MM.1S (cell line): ENCODE measurements at regions not wholly inside any gene's neighbourhood (a gene's known extent, or its start where the extent isn't known, plus 50 kb on each side); places are given as distances from the start of the nearest gene placed in this dataset.

Experiments
- DNase-seq: peaks from one replicate; pipeline ENCODE4 v3.0.0-alpha.2; 2015
- H2AFZ ChIP-seq: fragments of 300-600 bp; sonication (generic); 2 replicates; pipeline ENCODE4 v1.6.0; 2016; ENCODE audit warnings: antibody characterized with exemption, low read length
- H3F3A ChIP-seq: fragments of 300-600 bp; sonication (generic); 2 replicates; pipeline ENCODE4 v1.6.1; 2016; ENCODE audit warnings: mild to moderate bottlenecking, antibody characterized with exemption, low read length, moderate library complexity, mixed read lengths; ENCODE audit not compliant: insufficient read depth
- H3K27ac ChIP-seq: fragments of 300-600 bp; sonication (generic); 2 replicates; pipeline ENCODE4 v1.5.1; 2016; ENCODE audit warnings: mild to moderate bottlenecking, low read length
- H3K27me3 ChIP-seq: fragments of 300-600 bp; sonication (generic); replicated peaks from 2 replicates; pipeline ENCODE4 v1.6.0; 2016; ENCODE audit warnings: low read length; ENCODE audit not compliant: insufficient read depth
- H3K36me3 ChIP-seq: fragments of 300-600 bp; sonication (generic); replicated peaks from 2 replicates; pipeline ENCODE4 v1.6.1; 2016; ENCODE audit warnings: mild to moderate bottlenecking, low read length, mixed read lengths; ENCODE audit not compliant: insufficient read depth
- H3K4me1 ChIP-seq: fragments of 300-600 bp; sonication (generic); 2 replicates; pipeline ENCODE4 v1.6.1; 2016; ENCODE audit warnings: low read length, mixed read lengths
- H3K4me2 ChIP-seq: fragments of 300-600 bp; sonication (generic); 2 replicates; pipeline ENCODE4 v1.6.0; 2016; ENCODE audit warnings: low read depth, low read length
- H3K4me3 ChIP-seq: fragments of 300-600 bp; sonication (generic); 2 replicates; pipeline ENCODE4 v1.5.1; 2016; ENCODE audit warnings: low read length, mixed read lengths
- H3K79me2 ChIP-seq: fragments of 300-600 bp; sonication (generic); 2 replicates; pipeline ENCODE4 v1.6.1; 2016; ENCODE audit warnings: mixed run types, low read length, mixed read lengths
- H3K9ac ChIP-seq: fragments of 300-600 bp; sonication (generic); 2 replicates; pipeline ENCODE4 v1.6.1; 2016; ENCODE audit warnings: low read length, mixed read lengths
- H3K9me2 ChIP-seq: fragments of 300-600 bp; sonication (generic); replicated peaks from 2 replicates; pipeline ENCODE4 v1.6.1; 2016; ENCODE audit warnings: mild to moderate bottlenecking, low read length, mixed read lengths; ENCODE audit not compliant: insufficient read depth
- H3K9me3 ChIP-seq: fragments of 300-600 bp; sonication (generic); replicated peaks from 2 replicates; pipeline ENCODE4 v1.6.1; 2016; ENCODE audit warnings: mild to moderate bottlenecking, low read length, mixed read lengths; ENCODE audit not compliant: insufficient read depth
- H4K20me1 ChIP-seq: fragments of 300-600 bp; sonication (generic); 2 replicates; pipeline ENCODE4 v1.6.1; 2016; ENCODE audit warnings: mild to moderate bottlenecking, low read length, moderate library complexity, mixed read lengths; ENCODE audit not compliant: insufficient read depth
- CTCF ChIP-seq: fragments of 300-600 bp; sonication (generic); IDR thresholded peaks from 2 replicates; pipeline ENCODE4 v1.5.1; 2016; ENCODE audit warnings: antibody characterized with exemption, low read length, mixed read lengths
- EZH2 ChIP-seq: fragments of 300-600 bp; sonication (generic); optimal IDR thresholded peaks from 2 replicates; pipeline ENCODE3; 2017; ENCODE audit warnings: low read depth, mild to moderate bottlenecking, antibody characterized with exemption, low read length, mixed read lengths
- EZH2phosphoT487 ChIP-seq: fragments of 300-600 bp; sonication (generic); IDR thresholded peaks from 2 replicates; pipeline ENCODE4 v1.6.1; 2018; ENCODE audit warnings: antibody characterized with exemption, low read length

GRCh38 chr22:34800260-34800980 is 265.5 kb upstream of the ISX start:
- Histone ChIP-seq H4K20me1 (no peaks in the 10 kb centered on the region), H3K79me2 (no peaks in the 10 kb centered on the region), H3K9ac (no peak overlapping the region), H3K27me3 (no peaks in the 10 kb centered on the region), H2AFZ (no peak overlapping the region), H3K4me1 (no peaks in the 10 kb centered on the region), H3F3A (no peaks in the 10 kb centered on the region), H3K27ac (no peak overlapping the region), H3K36me3 (no peaks in the 10 kb centered on the region), H3K9me2 (no peaks in the 10 kb centered on the region), H3K4me3 (no peak overlapping the region), H3K9me3 (no peaks in the 10 kb centered on the region), H3K4me2 (no peak overlapping the region)
- TF ChIP-seq EZH2, result no peak
- TF ChIP-seq EZH2phosphoT487, result no peak
- TF ChIP-seq CTCF, result no peak
- no peak for DNase-seq

- no peak overlapping the region for H3K4me3 ChIP-seq
- no peaks in the 10 kb centered on the region for H4K20me1 ChIP-seq
- H3K27me3 ChIP-seq, result no peaks in the 10 kb centered on the region
- no peak overlapping the region for H2AFZ ChIP-seq
- H3K4me2 ChIP-seq, result no peak overlapping the region
- no peaks in the 10 kb centered on the region for H3K9me3 ChIP-seq
- no peaks in the 10 kb centered on the region for H3K36me3 ChIP-seq
- no peaks in the 10 kb centered on the region for H3F3A ChIP-seq
- H3K4me1 ChIP-seq, result no peaks in the 10 kb centered on the region
- H3K9ac ChIP-seq, result no peak overlapping the region
- H3K9me2 ChIP-seq, result no peaks in the 10 kb centered on the region
- TF ChIP-seq EZH2phosphoT487 (no peak), EZH2 (no peak), CTCF (no peak)
- DNase-seq, result no peak
- no peaks in the 10 kb centered on the region for H3K79me2 ChIP-seq
- no peak overlapping the region for H3K27ac ChIP-seq
Measured at GRCh38 chr22:34801221-34801620, 264.7 kb upstream of the ISX start.

- no peaks in the 10 kb centered on the region for H3F3A ChIP-seq
- no peak overlapping the region for H2AFZ ChIP-seq
- no peak overlapping the region for H3K4me2 ChIP-seq
- no peaks in the 10 kb centered on the region for H3K36me3 ChIP-seq
- no peaks in the 10 kb centered on the region for H3K27me3 ChIP-seq
- DNase-seq, result no peak
- TF ChIP-seq CTCF, result no peak
- TF ChIP-seq EZH2, result no peak
- no peak for TF ChIP-seq EZH2phosphoT487
- H3K79me2 ChIP-seq, result no peaks in the 10 kb centered on the region
- no peaks in the 10 kb centered on the region for H3K9me2 ChIP-seq
- no peaks in the 10 kb centered on the region for H3K4me1 ChIP-seq
- no peaks in the 10 kb centered on the region for H4K20me1 ChIP-seq
- H3K9ac ChIP-seq, result no peak overlapping the region
- H3K27ac ChIP-seq, result no peak overlapping the region
- H3K4me3 ChIP-seq, result no peak overlapping the region
- no peaks in the 10 kb centered on the region for H3K9me3 ChIP-seq
Measured at GRCh38 chr22:34804091-34804490, 261.9 kb upstream of the ISX start.
